Osteoblast (primary cell): ENCODE measurements at regions not wholly inside any gene's neighbourhood (a gene's known extent, or its start where the extent isn't known, plus 50 kb on each side); places are given as distances from the start of the nearest gene placed in this dataset.

Experiments
- DNase-seq: peaks from one replicate; pipeline ENCODE4 v3.0.0; 2011; ENCODE audit warnings: low spot score, mixed read lengths; ENCODE audit not compliant: insufficient read length; ENCODE audit errors: missing footprints
- H2AFZ ChIP-seq: 2 replicates; pipeline ENCODE4 v1.6.0; 2011; ENCODE audit warnings: mild to moderate bottlenecking, low read length
- H3K27ac ChIP-seq: 2 replicates; pipeline ENCODE4 v1.5.1; 2011; ENCODE audit warnings: mild to moderate bottlenecking, low read depth, low read length, moderate library complexity
- H3K27me3 ChIP-seq: 2 replicates; pipeline ENCODE4 v1.6.0; 2012; ENCODE audit warnings: mild to moderate bottlenecking, control low read depth, inconsistent platforms, low read length, moderate library complexity; ENCODE audit not compliant: insufficient read depth
- H3K36me3 ChIP-seq: 2 replicates; pipeline ENCODE4 v1.5.1; 2011; ENCODE audit warnings: mild to moderate bottlenecking, low read length, control low read depth, moderate library complexity; ENCODE audit not compliant: insufficient read depth
- H3K4me1 ChIP-seq: 2 replicates; pipeline ENCODE4 v1.5.1; 2011; ENCODE audit warnings: mild to moderate bottlenecking, low read length, control low read depth, moderate library complexity; ENCODE audit not compliant: insufficient read depth
- H3K4me2 ChIP-seq: 2 replicates; pipeline ENCODE4 v1.6.0; 2011; ENCODE audit warnings: mild to moderate bottlenecking, low read length; ENCODE audit not compliant: insufficient read depth
- H3K4me3 ChIP-seq: fragments of 200-600 bp; sonication (generic); 3 replicates; pipeline ENCODE4 v1.5.1; 2012; ENCODE audit warnings: mild to moderate bottlenecking, low read length, inconsistent platforms; ENCODE audit not compliant: insufficient read depth
- H3K79me2 ChIP-seq: 2 replicates; pipeline ENCODE4 v1.6.0; 2012; ENCODE audit warnings: mild to moderate bottlenecking, low read length, control low read depth, inconsistent platforms; ENCODE audit not compliant: insufficient read depth
- H3K9me3 ChIP-seq: 2 replicates; pipeline ENCODE4 v1.5.1; 2011; ENCODE audit warnings: low read depth, low read length, control low read depth
- H4K20me1 ChIP-seq: 2 replicates; pipeline ENCODE4 v1.6.0; 2012; ENCODE audit warnings: mild to moderate bottlenecking, low read length, control low read depth; ENCODE audit not compliant: insufficient read depth
- TF ChIP-seq, protein P1 (sequence below): IDR thresholded peaks from 2 replicates; pipeline ENCODE4 v1.5.1; 2011; ENCODE audit warnings: mild to moderate bottlenecking, low read depth, low read length, moderate library complexity; ENCODE audit errors: extremely low read depth

DNA sequence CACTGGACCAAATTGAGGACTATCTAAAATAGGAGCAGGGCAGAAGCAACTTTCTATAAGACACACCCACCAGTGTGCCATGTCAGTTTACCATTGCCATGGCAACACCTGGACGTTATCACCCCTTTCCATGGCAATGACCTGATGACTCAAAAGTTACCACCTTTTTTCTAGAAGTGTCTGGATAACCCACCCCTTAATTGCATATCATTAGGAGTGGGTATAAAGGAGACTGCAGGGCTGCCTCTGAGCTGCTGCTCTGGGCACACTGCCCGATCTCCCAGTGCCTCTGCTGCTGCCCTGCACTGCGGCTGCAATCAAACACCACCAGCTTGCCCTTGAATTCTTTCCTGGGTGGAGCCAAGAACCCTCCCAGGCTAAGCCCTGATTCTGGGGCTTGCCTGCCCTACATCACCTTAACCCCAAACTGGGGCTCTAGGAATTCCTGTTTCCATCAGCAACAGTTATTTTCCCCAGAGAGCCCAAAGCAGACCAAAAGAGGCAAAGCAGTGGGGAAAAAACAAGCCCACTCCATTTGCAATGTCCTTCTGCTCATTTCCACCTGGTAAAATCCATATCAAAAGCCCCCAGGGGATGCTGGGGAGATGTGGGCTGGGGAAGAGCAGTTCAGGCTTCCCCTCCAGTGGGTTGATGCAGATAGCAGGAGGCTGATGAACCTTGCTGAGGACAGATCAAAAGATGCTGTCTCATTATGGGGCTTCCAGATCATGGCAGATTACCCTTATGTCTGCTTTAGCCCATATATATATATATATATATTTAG lies 129.5 kb upstream of the NCOR2 start:
- Histone ChIP-seq H4K20me1 (no peaks in the 10 kb centered on the region), H3K27me3 (peaks cover 32% of the 10 kb centered on the region), H3K4me3 (no peak overlapping the region), H3K4me2 (no peak overlapping the region), H3K36me3 (no peaks in the 10 kb centered on the region), H2AFZ (no peak overlapping the region), H3K79me2 (no peaks in the 10 kb centered on the region), H3K9me3 (peaks cover 5% of the 10 kb centered on the region), H3K27ac (no peak overlapping the region), H3K4me1 (peaks cover 21% of the 10 kb centered on the region)
- TF ChIP-seq, protein P1, sequence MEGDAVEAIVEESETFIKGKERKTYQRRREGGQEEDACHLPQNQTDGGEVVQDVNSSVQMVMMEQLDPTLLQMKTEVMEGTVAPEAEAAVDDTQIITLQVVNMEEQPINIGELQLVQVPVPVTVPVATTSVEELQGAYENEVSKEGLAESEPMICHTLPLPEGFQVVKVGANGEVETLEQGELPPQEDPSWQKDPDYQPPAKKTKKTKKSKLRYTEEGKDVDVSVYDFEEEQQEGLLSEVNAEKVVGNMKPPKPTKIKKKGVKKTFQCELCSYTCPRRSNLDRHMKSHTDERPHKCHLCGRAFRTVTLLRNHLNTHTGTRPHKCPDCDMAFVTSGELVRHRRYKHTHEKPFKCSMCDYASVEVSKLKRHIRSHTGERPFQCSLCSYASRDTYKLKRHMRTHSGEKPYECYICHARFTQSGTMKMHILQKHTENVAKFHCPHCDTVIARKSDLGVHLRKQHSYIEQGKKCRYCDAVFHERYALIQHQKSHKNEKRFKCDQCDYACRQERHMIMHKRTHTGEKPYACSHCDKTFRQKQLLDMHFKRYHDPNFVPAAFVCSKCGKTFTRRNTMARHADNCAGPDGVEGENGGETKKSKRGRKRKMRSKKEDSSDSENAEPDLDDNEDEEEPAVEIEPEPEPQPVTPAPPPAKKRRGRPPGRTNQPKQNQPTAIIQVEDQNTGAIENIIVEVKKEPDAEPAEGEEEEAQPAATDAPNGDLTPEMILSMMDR: no peak
- DNase-seq: peak; percentile 23

DNA sequence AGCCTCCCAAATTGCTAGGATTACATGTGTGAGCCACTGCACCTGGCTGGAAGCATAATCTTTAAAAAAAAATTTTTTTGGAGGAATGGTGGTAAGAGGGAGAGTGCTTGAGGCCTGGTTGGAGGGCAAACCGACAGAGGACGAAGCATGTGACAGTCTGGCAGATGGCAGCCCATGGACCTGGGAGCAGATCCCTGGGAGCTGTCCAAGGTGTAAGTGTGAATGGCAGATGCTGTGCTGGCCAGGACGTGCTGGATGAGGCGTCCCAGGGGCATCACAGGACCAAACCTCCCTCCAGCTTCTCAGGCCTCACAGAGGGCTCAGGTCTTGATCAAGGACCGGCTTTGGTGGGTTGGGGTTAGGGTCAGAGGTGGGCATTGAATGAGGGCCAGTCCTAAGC lies 128.4 kb upstream of the NCOR2 start:
- peaks cover 8% of the 10 kb centered on the region for H3K9me3 ChIP-seq

DNA sequence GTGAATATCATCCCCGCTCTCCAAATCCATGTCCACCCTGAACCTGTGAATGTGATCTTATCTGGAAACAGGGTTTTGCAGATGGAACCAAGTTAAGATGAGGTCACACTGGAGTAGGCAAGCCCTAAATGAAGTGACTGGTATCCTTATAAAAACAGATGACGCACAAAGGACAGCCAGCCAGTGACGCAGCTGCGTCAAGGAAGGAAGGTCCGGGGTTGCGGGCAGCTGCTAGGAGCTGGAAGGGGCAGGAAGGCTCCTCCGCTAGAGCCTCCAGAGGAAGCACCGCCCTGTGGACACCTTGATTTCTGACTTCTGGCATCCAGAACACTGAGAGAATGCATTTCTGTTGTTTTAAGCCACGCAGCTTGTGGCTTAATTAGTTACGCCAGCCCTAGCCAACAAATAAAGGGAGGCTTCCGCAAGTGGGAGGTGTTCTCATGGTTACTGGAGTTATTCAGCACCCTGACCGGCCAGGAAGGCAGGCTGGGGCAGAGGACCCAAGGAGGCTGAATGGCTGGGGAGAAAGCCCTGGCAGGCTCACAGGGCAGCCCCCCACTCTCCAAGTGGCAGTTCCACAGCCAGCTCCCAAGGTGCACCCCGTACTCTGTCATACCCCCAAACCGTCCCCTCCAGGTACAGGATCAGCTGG lies 127.6 kb upstream of the NCOR2 start:
- Histone ChIP-seq H3K4me2 (peak overlapping the region; percentile 17), H3K27me3 (peaks cover 16% of the 10 kb centered on the region), H3K79me2 (no peaks in the 10 kb centered on the region), H4K20me1 (no peaks in the 10 kb centered on the region), H3K4me3 (no peak overlapping the region), H2AFZ (no peak overlapping the region), H3K4me1 (peaks cover 21% of the 10 kb centered on the region), H3K9me3 (peaks cover 8% of the 10 kb centered on the region), H3K36me3 (no peaks in the 10 kb centered on the region), H3K27ac (no peak overlapping the region)
- TF ChIP-seq, protein P1: no peak
- DNase-seq: peak; percentile 86

More for the DNA sequence above, 128.4 kb upstream of the NCOR2 start:
- Histone ChIP-seq H3K4me1 (peaks cover 21% of the 10 kb centered on the region), H3K4me3 (no peak overlapping the region), H3K27me3 (peaks cover 25% of the 10 kb centered on the region), H4K20me1 (no peaks in the 10 kb centered on the region), H2AFZ (no peak overlapping the region), H3K36me3 (no peaks in the 10 kb centered on the region), H3K79me2 (no peaks in the 10 kb centered on the region), H3K27ac (no peak overlapping the region), H3K4me2 (no peak overlapping the region)
- DNase-seq: peak; percentile 80
- TF ChIP-seq, protein P1: no peak

DNA sequence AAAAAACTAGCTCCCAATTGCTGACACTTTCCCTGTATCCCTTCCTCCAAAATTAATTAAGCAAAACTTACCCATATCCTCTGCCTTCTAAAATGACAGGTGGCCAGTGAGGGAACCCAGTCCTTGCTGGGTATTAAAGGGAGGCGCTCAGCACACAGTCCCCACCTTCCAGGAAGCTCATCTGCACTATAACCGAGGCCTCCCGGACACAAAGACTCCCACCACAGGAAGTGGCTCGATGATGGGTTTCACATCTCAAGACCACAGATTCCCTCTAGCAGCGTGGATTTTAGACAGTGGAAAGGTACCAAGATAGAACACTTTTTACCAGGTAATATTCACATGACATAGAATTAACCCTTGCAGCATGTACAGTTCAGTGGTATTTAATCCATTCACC lies 126.8 kb upstream of the NCOR2 start:
- no peak overlapping the region for H3K4me2 ChIP-seq

More for the DNA sequence above, 126.8 kb upstream of the NCOR2 start:
- H3K9me3 ChIP-seq: peaks cover 8% of the 10 kb centered on the region
- no peaks in the 10 kb centered on the region for H4K20me1 ChIP-seq
- peaks cover 21% of the 10 kb centered on the region for H3K4me1 ChIP-seq
- no peak overlapping the region for H2AFZ ChIP-seq
- H3K4me3 ChIP-seq: no peak overlapping the region
- DNase-seq: no peak
- H3K27ac ChIP-seq: no peak overlapping the region
- no peaks in the 10 kb centered on the region for H3K36me3 ChIP-seq
- TF ChIP-seq, protein P1: no peak
- peaks cover 10% of the 10 kb centered on the region for H3K27me3 ChIP-seq
- no peaks in the 10 kb centered on the region for H3K79me2 ChIP-seq
